Activated CD8-positive, alpha-beta T cell treated with anti-CD3 and anti-CD28 coated beads for 36 hours (primary cell): ENCODE measurements at regions not wholly inside any gene's neighbourhood (a gene's known extent, or its start where the extent isn't known, plus 50 kb on each side); places are given as distances from the start of the nearest gene placed in this dataset.
"Not testable (repeated sequence)": the region's sequence is repeated elsewhere in the genome, so short reads cannot be mapped to it uniquely, and the experiment has no call there.

Experiments used
- ATAC-seq: fragments of 200-7000 bp; cut with Tn5 transposase; one replicate; pipeline ENCODE4 v1.10.0; 2021; ENCODE audit warnings: mild to moderate bottlenecking, moderate library complexity
- CTCF ChIA-PET: fragments of 350-600 bp; sonication (Branson Sonifier 250); formaldehyde crosslinking; loops from one replicate; lab custom pipeline; 2021; ENCODE audit warnings: antibody characterized with exemption; lab: Charles Lee
- POLR2A ChIA-PET: fragments of 350-600 bp; sonication (Branson Sonifier 250); formaldehyde crosslinking; loops from one replicate; lab custom pipeline; 2021; ENCODE audit warnings: antibody characterized with exemption; lab: Charles Lee
- DNase-seq: peaks from one replicate; pipeline ENCODE4 v3.0.0-alpha.2; 2020
- H3K27ac Mint-ChIP-seq: one replicate; pipeline ENCODE4 v1.8.0; 2021; ENCODE audit warnings: mild to moderate bottlenecking, mixed read lengths
- H3K27me3 Mint-ChIP-seq: one replicate; pipeline ENCODE4 v1.8.0; 2021; ENCODE audit warnings: mixed read lengths
- H3K36me3 Mint-ChIP-seq: one replicate; pipeline ENCODE4 v1.8.0; 2021; ENCODE audit warnings: low read depth, mixed read lengths
- H3K4me1 Mint-ChIP-seq: one replicate; pipeline ENCODE4 v1.8.0; 2021; ENCODE audit warnings: low read depth, mixed read lengths
- H3K4me3 Mint-ChIP-seq: one replicate; pipeline ENCODE4 v1.8.0; 2021; ENCODE audit warnings: mild to moderate bottlenecking, moderate library complexity, mixed read lengths
- H3K9me3 Mint-ChIP-seq: one replicate; pipeline ENCODE4 v1.8.0; 2021; ENCODE audit warnings: mixed read lengths
- CTCF ChIP-seq: fragments of 200-600 bp; IDR thresholded peaks from one replicate; pipeline ENCODE4 v1.8.0; 2022; ENCODE audit warnings: antibody characterized with exemption, mild to moderate bottlenecking
- intact Hi-C: fragments of 100-400 bp; cut with micrococcal nuclease; formaldehyde crosslinking; loops from one replicate; pipeline ENCODE4 v1.10.0; 2022

GRCh38 chr10:76815505-76815904 lies 822.1 kb downstream of the KCNMA1 start:
- H3K27ac Mint-ChIP-seq, H3K4me3 Mint-ChIP-seq, H3K9me3 Mint-ChIP-seq, POLR2A ChIA-PET, H3K27me3 Mint-ChIP-seq, ATAC-seq, intact Hi-C loops, DNase-seq, H3K4me1 Mint-ChIP-seq, CTCF ChIA-PET, H3K36me3 Mint-ChIP-seq: not testable (repeated sequence)

GRCh38 chr10:76811430-76811829 lies 826.2 kb downstream of the KCNMA1 start:
- no peak overlapping the region for H3K27ac Mint-ChIP-seq
- no peak for DNase-seq
- H3K4me3 Mint-ChIP-seq = no peak overlapping the region
- intact Hi-C loops = no loop called here
- CTCF ChIA-PET = no interaction called here
- no peak for ATAC-seq
- POLR2A ChIA-PET = no interaction called here
- H3K4me1 Mint-ChIP-seq = no peaks in the 10 kb centered on the region
- H3K27me3 Mint-ChIP-seq = peaks cover 1% of the 10 kb centered on the region
- H3K9me3 Mint-ChIP-seq = no peaks in the 10 kb centered on the region
- no peak for TF ChIP-seq CTCF
- H3K36me3 Mint-ChIP-seq = no peaks in the 10 kb centered on the region

GRCh38 chr10:76788452-76788811 lies 849.2 kb downstream of the KCNMA1 start:
- H3K27me3 Mint-ChIP-seq = no peaks in the 10 kb centered on the region
- ChIA-PET POLR2A (no interaction called here), CTCF (no interaction called here)
- no peaks in the 10 kb centered on the region for H3K4me1 Mint-ChIP-seq
- H3K9me3 Mint-ChIP-seq = no peaks in the 10 kb centered on the region
- intact Hi-C loops = no loop called here
- TF ChIP-seq CTCF = no peak
- DNase-seq (no peak), ATAC-seq (no peak)
- no peaks in the 10 kb centered on the region for H3K36me3 Mint-ChIP-seq
- H3K27ac Mint-ChIP-seq = no peak overlapping the region
- H3K4me3 Mint-ChIP-seq = no peak overlapping the region

GRCh38 chr10:76787746-76788451 lies 849.7 kb downstream of the KCNMA1 start:
- H3K27me3 Mint-ChIP-seq = no peaks in the 10 kb centered on the region
- no peaks in the 10 kb centered on the region for H3K36me3 Mint-ChIP-seq
- H3K4me1 Mint-ChIP-seq = no peaks in the 10 kb centered on the region
- ATAC-seq (no peak), DNase-seq (no peak)
- H3K9me3 Mint-ChIP-seq = no peaks in the 10 kb centered on the region
- intact Hi-C loops = no loop called here
- no peak overlapping the region for H3K27ac Mint-ChIP-seq
- ChIA-PET CTCF (no interaction called here), POLR2A (no interaction called here)
- TF ChIP-seq CTCF = no peak
- H3K4me3 Mint-ChIP-seq = no peak overlapping the region

- no peaks in the 10 kb centered on the region for H3K27me3 Mint-ChIP-seq
- no peak overlapping the region for H3K4me3 Mint-ChIP-seq
- H3K4me1 Mint-ChIP-seq = no peaks in the 10 kb centered on the region
- CTCF ChIA-PET = no interaction called here
- TF ChIP-seq CTCF = no peak
- POLR2A ChIA-PET = no interaction called here
- ATAC-seq (no peak), DNase-seq (no peak)
- no peaks in the 10 kb centered on the region for H3K36me3 Mint-ChIP-seq
- intact Hi-C loops = no loop called here
- H3K27ac Mint-ChIP-seq = no peak overlapping the region
- no peaks in the 10 kb centered on the region for H3K9me3 Mint-ChIP-seq
Observed at GRCh38 chr10:76786504-76787072, 851.0 kb downstream of the KCNMA1 start.
